Dermis microvascular lymphatic vessel endothelial cell (primary cell): ENCODE measurements at regions not wholly inside any gene's neighbourhood (a gene's known extent, or its start where the extent isn't known, plus 50 kb on each side); places are given as distances from the start of the nearest gene placed in this dataset.

Experiments
- DNase-seq, 2 donors: peaks; one replicate each; pipeline versions ENCODE4 v3.0.0 to v3.0.0-alpha.2; 2010; ENCODE audit warnings: low read depth in 2 of 2

- DNase-seq = peak; percentile 5 to 20
Observed at GRCh38 chr2:206212673-206213513, 53.2 kb downstream of the EEF1B2 start.

- DNase-seq = no peak
Observed at GRCh38 chr2:206213514-206213845, 53.8 kb downstream of the EEF1B2 start.

GRCh38 chr2:206217166-206217565 lies 57.3 kb upstream of the ZDBF2 start:
- DNase-seq = no peak

- DNase-seq = peak in 1 of 2 donors; percentile 2
Observed at GRCh38 chr2:206217743-206218142, 56.7 kb upstream of the ZDBF2 start.

- no peak for DNase-seq
Observed at GRCh38 chr2:206218156-206218555, 56.3 kb upstream of the ZDBF2 start.

- no peak for DNase-seq
Observed at GRCh38 chr2:206218796-206219499, 55.5 kb upstream of the ZDBF2 start.

- no peak for DNase-seq
Observed at GRCh38 chr2:206219957-206220356, 54.5 kb upstream of the ZDBF2 start.

GRCh38 chr2:206220997-206221396 lies 53.5 kb upstream of the ZDBF2 start:
- no peak for DNase-seq
